SK-N-SH (cell line): ENCODE measurements at regions not wholly inside any gene's neighbourhood (a gene's known extent, or its start where the extent isn't known, plus 50 kb on each side); places are given as distances from the start of the nearest gene placed in this dataset.

Source experiments
- CTCF ChIA-PET: fragments of 300-600, 350-600 bp; formaldehyde crosslinking; extraction: SDS; loops from one replicate; lab custom pipeline; 2021; lab: Yijun Ruan, JAX
- POLR2A ChIA-PET: fragments of 350-600 bp; sonication (Branson Sonifier 250); formaldehyde crosslinking; extraction: SDS; loops from one replicate; lab custom pipeline; 2020; ENCODE audit warnings: antibody characterized with exemption, inconsistent platforms; lab: Yijun Ruan, JAX
- DNase-seq: peaks from one replicate; pipeline ENCODE4 v3.0.0; 2012
- H2AFZ ChIP-seq: fragments of 200-600 bp; sonication (generic); 2 replicates; pipeline ENCODE4 v1.8.1; 2016; ENCODE audit warnings: antibody characterized with exemption, mild to moderate bottlenecking, low read depth
- H3F3A ChIP-seq: fragments of 200-600 bp; sonication (generic); replicated peaks from 2 replicates; pipeline ENCODE3; 2016; ENCODE audit warnings: antibody characterized with exemption, mild to moderate bottlenecking; ENCODE audit not compliant: insufficient read depth
- H3K27ac ChIP-seq, 2 experiments: fragments of 200-500 bp in 1 of 2; fragments of 200-600 bp in 1 of 2; sonication (Bioruptor generic) in 1 of 2; sonication (generic), shearing (Covaris generic) in 1 of 2; 2 replicates each; pipeline versions ENCODE4 v1.5.1 to v1.6.1; 2014 to 2016; ENCODE audit warnings: low read depth in 2 of 2, inconsistent platforms in 1 of 2, low read length in 1 of 2, mild to moderate bottlenecking in 1 of 2, mixed read lengths in 1 of 2
- H3K27me3 ChIP-seq: fragments of 200-600 bp; sonication (generic), shearing (Covaris generic); 2 replicates; pipeline ENCODE4 v1.6.1; 2016; ENCODE audit warnings: mixed run types; ENCODE audit not compliant: insufficient read depth
- H3K36me3 ChIP-seq, 2 experiments: fragments of 200-500 bp in 1 of 2; fragments of 200-600 bp in 1 of 2; sonication (Bioruptor generic) in 1 of 2; sonication (generic) in 1 of 2; replicated peaks in 1 of 2; 2 replicates each; pipeline versions ENCODE3 to v1.5.1; 2014 to 2016; ENCODE audit warnings: low read length in 1 of 2, mild to moderate bottlenecking in 1 of 2; ENCODE audit not compliant: insufficient read depth in 2 of 2, control insufficient read depth in 1 of 2
- H3K4me1 ChIP-seq, 2 experiments: fragments of 200-500 bp in 1 of 2; fragments of 200-600 bp in 1 of 2; sonication (Bioruptor generic) in 1 of 2; sonication (generic), shearing (Covaris generic) in 1 of 2; 2 replicates each; pipeline versions ENCODE4 v1.5.1 to v1.6.1; 2014 to 2016; ENCODE audit warnings: low read depth in 1 of 2, low read length in 1 of 2, mixed run types in 1 of 2; ENCODE audit not compliant: insufficient read depth in 2 of 2, control insufficient read depth in 1 of 2
- H3K4me2 ChIP-seq: fragments of 200-600 bp; sonication (generic), shearing (Covaris generic); 2 replicates; pipeline ENCODE4 v1.6.1; 2017; ENCODE audit warnings: mixed run types
- H3K4me3 ChIP-seq, 2 experiments: fragments of 200-500 bp in 1 of 2; fragments of 200-600 bp in 1 of 2; sonication (Bioruptor generic) in 1 of 2; sonication (generic), shearing (Covaris generic) in 1 of 2; 2 replicates each; pipeline versions ENCODE4 v1.5.1 to v1.8.1; 2014 to 2016; ENCODE audit warnings: low read depth in 2 of 2, inconsistent platforms in 1 of 2, low read length in 1 of 2, mild to moderate bottlenecking in 1 of 2, mixed read lengths in 1 of 2, moderate library complexity in 1 of 2
- H3K79me2 ChIP-seq: fragments of 200-600 bp; sonication (generic); 2 replicates; pipeline ENCODE4 v1.8.1; 2017; ENCODE audit warnings: mild to moderate bottlenecking; ENCODE audit not compliant: insufficient read depth
- H3K9ac ChIP-seq: fragments of 200-600 bp; sonication (generic); 2 replicates; pipeline ENCODE4 v1.6.1; 2017; ENCODE audit warnings: mixed run types
- H3K9me2 ChIP-seq: fragments of 200-600 bp; sonication (generic); 2 replicates; pipeline ENCODE4 v1.6.1; 2017; ENCODE audit warnings: mixed run types
- H3K9me3 ChIP-seq: fragments of 200-600 bp; sonication (generic); 2 replicates; pipeline ENCODE4 v1.6.1; 2017; ENCODE audit warnings: mixed run types, mild to moderate bottlenecking, moderate library complexity
- H4K20me1 ChIP-seq: fragments of 200-600 bp; sonication (generic); 2 replicates; pipeline ENCODE4 v1.6.1; 2017; ENCODE audit warnings: mild to moderate bottlenecking, mixed run types; ENCODE audit not compliant: insufficient read depth
- CHD2 ChIP-seq: fragments of 150-350 bp; IDR thresholded peaks from 2 replicates; pipeline ENCODE4 v1.6.1; 2018; ENCODE audit warnings: low read length; ENCODE audit not compliant: partially characterized antibody
- EP300 ChIP-seq, 2 experiments: IDR thresholded peaks; 2 replicates each; pipeline versions ENCODE4 v1.4.0 to v1.6.1; 2012; ENCODE audit warnings: borderline replicate concordance in 1 of 2, low read depth in 1 of 2, low read length in 1 of 2
- EZH2phosphoT487 ChIP-seq: fragments of 200-600 bp; sonication (generic); IDR thresholded peaks from 2 replicates; pipeline ENCODE4 v1.6.1; 2017; ENCODE audit warnings: low read depth, mixed run types, mild to moderate bottlenecking, antibody characterized with exemption, moderate library complexity, borderline replicate concordance
- MEF2A ChIP-seq: IDR thresholded peaks from 2 replicates; pipeline ENCODE4 v1.4.0; 2012; ENCODE audit warnings: low read depth, borderline replicate concordance
- POLR2AphosphoS5 ChIP-seq: IDR thresholded peaks from 2 replicates; pipeline ENCODE4 v1.6.1; 2012; ENCODE audit warnings: low read depth, low read length
- RAD21 ChIP-seq: IDR thresholded peaks from 2 replicates; pipeline ENCODE4 v1.6.1; 2012; ENCODE audit warnings: mild to moderate bottlenecking, low read length
- RCOR1 ChIP-seq: fragments of 150-350 bp; IDR thresholded peaks from 2 replicates; pipeline ENCODE4 v1.6.1; 2017; ENCODE audit warnings: antibody characterized with exemption, low read length
- RFX5 ChIP-seq: IDR thresholded peaks from 2 replicates; pipeline ENCODE4 v1.6.1; 2012; ENCODE audit warnings: mild to moderate bottlenecking, improper control_type of control experiment, low read length
- RXRA ChIP-seq: IDR thresholded peaks from 2 replicates; pipeline ENCODE4 v1.4.0; 2012; ENCODE audit warnings: low read depth, mild to moderate bottlenecking, borderline replicate concordance
- SIN3A ChIP-seq: IDR thresholded peaks from 2 replicates; pipeline ENCODE4 v1.6.1; 2012; ENCODE audit warnings: low read depth, mild to moderate bottlenecking, low read length, moderate library complexity, borderline replicate concordance
- TAF1 ChIP-seq: IDR thresholded peaks from 2 replicates; pipeline ENCODE4 v1.6.1; 2012; ENCODE audit warnings: low read depth, mild to moderate bottlenecking, low read length, moderate library complexity, borderline replicate concordance
- USF2 ChIP-seq: fragments of 150-350 bp; IDR thresholded peaks from 2 replicates; pipeline ENCODE4 v1.6.1; 2017; ENCODE audit warnings: antibody characterized with exemption, low read length, low read depth, borderline replicate concordance
- WGBS: methylation state at CpG from one replicate; pipeline ENCODE4 v1.1.6; 2017; ENCODE audit warnings: low lambda C conversion rate; 5-methylcytosine and 5-hydroxymethylcytosine counted together

GRCh38 chr2:59180621-59181020 lies 939.5 kb upstream of the FANCL start:
- no peak overlapping the region for H2AFZ ChIP-seq
- no peaks in the 10 kb centered on the region for H4K20me1 ChIP-seq
- H3K9me2 ChIP-seq: no peaks in the 10 kb centered on the region
- DNase-seq: no peak
- no peaks in the 10 kb centered on the region for H3F3A ChIP-seq
- H3K4me2 ChIP-seq: no peak overlapping the region
- no peaks in the 10 kb centered on the region for H3K4me1 ChIP-seq
- no peaks in the 10 kb centered on the region for H3K36me3 ChIP-seq
- H3K27ac ChIP-seq: no peak overlapping the region
- H3K79me2 ChIP-seq: no peaks in the 10 kb centered on the region
- no peak for TF ChIP-seq EP300 (IDR thresholded peaks at IDR 0.05; ENCODE audit: borderline replicate concordance in 1 of 2, low read depth in 1 of 2, low read length in 1 of 2)
- no peak for TF ChIP-seq POLR2AphosphoS5
- WGBS: 10% methylated on average over 2 of the region's 2 CpGs
- ChIA-PET POLR2A (no interaction called here), CTCF (interaction anchor here (0.6 kb wide), 1 partner anchor 77 kb away, joined by 3 read pairs; no protein-coding TSS in a partner anchor)
- no peaks in the 10 kb centered on the region for H3K27me3 ChIP-seq
- H3K9me3 ChIP-seq: no peaks in the 10 kb centered on the region
- no peak overlapping the region for H3K9ac ChIP-seq
- no peak overlapping the region for H3K4me3 ChIP-seq

GRCh38 chr2:59180111-59180510 lies 939.0 kb upstream of the FANCL start:
- H3K4me1 ChIP-seq: no peaks in the 10 kb centered on the region
- no peaks in the 10 kb centered on the region for H3K9me2 ChIP-seq
- TF ChIP-seq SIN3A (no peak), RAD21 (no peak), RFX5 (no peak), RXRA (no peak)
- no peaks in the 10 kb centered on the region for H3F3A ChIP-seq
- H3K9ac ChIP-seq: no peak overlapping the region
- no peaks in the 10 kb centered on the region for H3K27me3 ChIP-seq
- no peak for DNase-seq
- H3K27ac ChIP-seq: no peak overlapping the region
- no peaks in the 10 kb centered on the region for H3K9me3 ChIP-seq
- no peaks in the 10 kb centered on the region for H3K79me2 ChIP-seq
- ChIA-PET POLR2A (no interaction called here), CTCF (interaction anchor here (0.6 kb wide), 1 partner anchor 77 kb away, joined by 3 read pairs; no protein-coding TSS in a partner anchor)
- H3K4me2 ChIP-seq: no peak overlapping the region
- H3K36me3 ChIP-seq: no peaks in the 10 kb centered on the region
- H3K4me3 ChIP-seq: no peak overlapping the region
- H2AFZ ChIP-seq: no peak overlapping the region
- 53% methylated on average over 6 of the region's 6 CpGs for WGBS
- H4K20me1 ChIP-seq: no peaks in the 10 kb centered on the region

GRCh38 chr2:59177748-59178147 lies 936.6 kb upstream of the FANCL start:
- no peaks in the 10 kb centered on the region for H3K9me3 ChIP-seq
- H3K27me3 ChIP-seq: no peaks in the 10 kb centered on the region
- H3K4me2 ChIP-seq: no peak overlapping the region
- no peak overlapping the region for H2AFZ ChIP-seq
- H3K9me2 ChIP-seq: no peaks in the 10 kb centered on the region
- POLR2A ChIA-PET: no interaction called here
- 25% methylated on average over 2 of the region's 2 CpGs for WGBS
- H4K20me1 ChIP-seq: no peaks in the 10 kb centered on the region
- no peak overlapping the region for H3K9ac ChIP-seq
- H3K79me2 ChIP-seq: no peaks in the 10 kb centered on the region
- no peak for DNase-seq
- no peaks in the 10 kb centered on the region for H3F3A ChIP-seq
- H3K4me1 ChIP-seq: no peaks in the 10 kb centered on the region
- TF ChIP-seq POLR2AphosphoS5 (no peak), EZH2phosphoT487 (no peak), TAF1 (no peak), USF2 (no peak), CHD2 (no peak), MEF2A (no peak), RXRA (no peak), RCOR1 (no peak)
- no peak overlapping the region for H3K4me3 ChIP-seq
- H3K36me3 ChIP-seq: no peaks in the 10 kb centered on the region
- H3K27ac ChIP-seq: no peak overlapping the region
- CTCF ChIA-PET: no interaction called here
